Cardiac septum (tissue), 1 donor: ENCODE measurements at regions not wholly inside any gene's neighbourhood (a gene's known extent, or its start where the extent isn't known, plus 50 kb on each side); places are given as distances from the start of the nearest gene placed in this dataset.
"Not testable (repeated sequence)": the region's sequence is repeated elsewhere in the genome, so short reads cannot be mapped to it uniquely, and the experiment has no call there.

Source experiments
- DNase-seq: peaks from one replicate; pipeline ENCODE4 v3.0.0-alpha.2; 2020; ENCODE audit warnings: low spot score
- intact Hi-C: fragments of 100-400 bp; cut with DNase I; formaldehyde crosslinking; loops from one replicate; pipeline ENCODE4 v1.14.0; 2022
- donor health status: DM: no; HTN: no; CAD: no.

GRCh38 chr1:93776728-93777127 lies 95.1 kb upstream of the BCAR3 start:
- DNase-seq: no peak
- intact Hi-C loops: no loop called here

GRCh38 chr1:93775224-93775623 lies 93.6 kb upstream of the BCAR3 start:
- DNase-seq: no peak
- intact Hi-C loops: no loop called here

- intact Hi-C loops: no loop called here
- no peak for DNase-seq
These were observed 93.1 kb upstream of the BCAR3 start for GRCh38 chr1:93774707-93775106.

- no peak for DNase-seq
- intact Hi-C loops: no loop called here
These were observed 91.6 kb upstream of the BCAR3 start for GRCh38 chr1:93773049-93773838.

GRCh38 chr1:93771843-93772242 lies 90.2 kb upstream of the BCAR3 start:
- intact Hi-C loops: no loop called here
- no peak for DNase-seq

GRCh38 chr1:93770640-93771039 lies 89.0 kb upstream of the BCAR3 start:
- intact Hi-C loops: no loop called here
- no peak for DNase-seq

- DNase-seq: no peak
- intact Hi-C loops: no loop called here
These were observed 88.1 kb upstream of the BCAR3 start for GRCh38 chr1:93769777-93770176.

- intact Hi-C loops: no loop called here
- DNase-seq: no peak
These were observed 86.8 kb upstream of the BCAR3 start for GRCh38 chr1:93768380-93768863.

- intact Hi-C loops: no loop called here
- no peak for DNase-seq
These were observed 84.8 kb upstream of the BCAR3 start for GRCh38 chr1:93766451-93766850.

GRCh38 chr1:93765099-93765498 lies 83.5 kb upstream of the BCAR3 start:
- intact Hi-C loops: no loop called here
- no peak for DNase-seq

- DNase-seq: no peak
- intact Hi-C loops: no loop called here
These were observed 82.7 kb upstream of the BCAR3 start for GRCh38 chr1:93764366-93764750.

GRCh38 chr1:93763704-93764365 lies 82.2 kb upstream of the BCAR3 start:
- intact Hi-C loops: no loop called here
- no peak for DNase-seq

- intact Hi-C loops: no loop called here
- no peak for DNase-seq
These were observed 77.3 kb upstream of the BCAR3 start for GRCh38 chr1:93758842-93759515.

- no peak for DNase-seq
- intact Hi-C loops: no loop called here
These were observed 75.8 kb upstream of the BCAR3 start for GRCh38 chr1:93757256-93758036.

- intact Hi-C loops: no loop called here
These were observed 75.0 kb upstream of the BCAR3 start for GRCh38 chr1:93756657-93757056.

GRCh38 chr1:93755251-93755715 lies 73.6 kb upstream of the BCAR3 start:
- intact Hi-C loops, DNase-seq: not testable (repeated sequence)

More at GRCh38 chr1:93756657-93757056, 75.0 kb upstream of the BCAR3 start:
- no peak for DNase-seq

GRCh38 chr1:93753791-93754763 lies 72.4 kb upstream of the BCAR3 start:
- DNase-seq: no peak
- intact Hi-C loops: no loop called here
